ENCODE measurements at regions not wholly inside any gene's neighbourhood (a gene's known extent, or its start where the extent isn't known, plus 50 kb on each side); places are given as distances from the start of the nearest gene placed in this dataset.

DNA sequence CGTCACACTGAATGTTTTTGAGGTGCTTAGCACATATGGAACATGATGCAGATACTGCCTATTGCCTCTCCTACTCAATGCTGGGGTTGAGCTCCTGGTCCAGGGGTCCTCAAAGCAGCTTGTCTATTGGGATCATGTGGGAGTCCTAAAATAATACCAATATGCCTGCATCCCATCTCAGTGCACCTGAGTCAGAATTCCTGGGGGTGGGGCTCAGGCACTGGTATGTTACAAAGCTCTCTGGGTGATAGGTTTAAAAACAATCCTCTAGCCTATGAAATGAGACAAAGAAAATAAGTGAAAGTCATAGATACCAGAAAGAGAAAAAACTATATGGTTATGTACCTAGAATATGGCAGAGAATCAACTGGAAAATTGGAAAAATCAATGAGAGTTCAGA lies 156.6 kb upstream of the NLRP1 start:
- TF ChIP-seq CTCF (conservative IDR thresholded peaks at IDR 0.05; ENCODE audit: low read depth, low read length): no peak
- no peak for DNase-seq (ENCODE audit: low read depth)
- H3K4me3 ChIP-seq (ENCODE audit: low read length): no peak overlapping the region

- no peak for DNase-seq (ENCODE audit: low read depth)
- no peak overlapping the region for H3K4me3 ChIP-seq (ENCODE audit: low read length)
- no peak for TF ChIP-seq CTCF (conservative IDR thresholded peaks at IDR 0.05; ENCODE audit: low read depth, low read length)
Observed at GRCh38 chr17:5741810-5742209, 157.5 kb upstream of the NLRP1 start.

DNA sequence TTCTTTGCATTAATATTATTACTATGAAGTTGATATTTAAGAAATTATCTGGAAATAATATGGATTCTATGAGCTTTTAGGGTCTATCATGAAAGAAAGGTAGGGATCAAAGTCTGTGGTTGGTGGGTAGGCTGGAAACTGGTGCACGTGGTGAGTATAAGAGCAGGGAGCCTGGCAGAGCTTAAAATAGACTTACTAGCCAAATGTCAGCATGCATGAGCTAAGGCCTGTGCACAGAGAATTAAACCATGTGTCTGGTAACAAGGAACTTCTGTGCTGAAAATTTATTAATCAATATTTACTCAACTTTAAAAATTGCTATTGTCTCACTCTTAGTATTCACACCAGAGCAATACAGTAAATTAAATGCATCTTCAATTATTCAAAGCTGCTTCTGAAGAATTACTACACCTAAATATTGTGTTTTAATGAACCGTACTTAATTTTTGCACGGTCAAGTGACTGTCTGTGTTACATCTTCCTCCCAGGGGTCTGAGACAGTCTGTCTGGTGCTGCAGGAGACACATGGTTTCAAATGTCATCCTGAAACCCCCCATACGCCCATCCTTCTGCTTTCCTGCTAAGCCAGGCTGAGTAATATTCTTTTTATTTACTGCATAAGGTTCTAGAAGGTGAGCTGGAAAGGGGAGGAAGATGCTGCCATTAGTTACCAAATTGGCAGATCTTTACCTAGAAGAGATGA lies 161.0 kb upstream of the NLRP1 start:
- no peak for DNase-seq (ENCODE audit: low read depth)
- TF ChIP-seq CTCF (conservative IDR thresholded peaks at IDR 0.05; ENCODE audit: low read depth, low read length): no peak
- H3K4me3 ChIP-seq (ENCODE audit: low read length): no peak overlapping the region

GRCh38 chr17:5747276-5747675 lies 163.0 kb upstream of the NLRP1 start:
- TF ChIP-seq CTCF (conservative IDR thresholded peaks at IDR 0.05; ENCODE audit: low read depth, low read length): no peak
- H3K4me3 ChIP-seq (ENCODE audit: low read length): no peak overlapping the region
- no peak for DNase-seq (ENCODE audit: low read depth)

- DNase-seq (ENCODE audit: low read depth): no peak
- H3K4me3 ChIP-seq (ENCODE audit: low read length): no peak overlapping the region
- no peak for TF ChIP-seq CTCF (conservative IDR thresholded peaks at IDR 0.05; ENCODE audit: low read depth, low read length)
Observed at GRCh38 chr17:5747964-5748363, 163.7 kb upstream of the NLRP1 start.

DNA sequence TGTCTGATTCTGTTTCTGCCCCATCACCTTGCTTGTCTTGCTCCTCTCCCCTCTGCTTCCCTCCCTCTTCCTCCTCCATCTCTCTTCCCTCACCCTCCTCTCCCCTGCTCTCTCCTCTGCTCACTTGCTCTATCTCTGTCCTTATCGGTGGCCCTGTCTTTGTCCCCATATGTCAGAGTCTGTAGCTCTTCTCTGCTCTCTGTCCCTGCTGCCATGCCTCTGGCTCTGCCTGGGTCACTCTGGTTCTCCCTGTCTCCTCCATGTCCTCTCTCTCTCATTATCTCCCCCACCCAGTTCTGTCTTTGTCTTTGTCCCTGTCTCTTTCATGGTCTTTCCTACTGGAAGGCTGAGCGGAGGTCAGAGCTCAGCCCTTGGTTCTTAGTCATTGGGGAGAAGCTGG lies 169.1 kb upstream of the NLRP1 start:
- H3K4me3 ChIP-seq (ENCODE audit: low read length): no peak overlapping the region
- TF ChIP-seq CTCF (conservative IDR thresholded peaks at IDR 0.05; ENCODE audit: low read depth, low read length): no peak

GRCh38 chr17:5757314-5757907 lies 173.1 kb upstream of the NLRP1 start:
- no peak for TF ChIP-seq CTCF (conservative IDR thresholded peaks at IDR 0.05; ENCODE audit: low read depth, low read length)

More for the DNA sequence above, 169.1 kb upstream of the NLRP1 start:
- no peak for DNase-seq (ENCODE audit: low read depth)

More at GRCh38 chr17:5757314-5757907, 173.1 kb upstream of the NLRP1 start:
- H3K4me3 ChIP-seq (ENCODE audit: low read length): no peak overlapping the region
- no peak for DNase-seq (ENCODE audit: low read depth)

Data from retinal pigment epithelial cell (primary cell).